HEK293 (cell line): ENCODE measurements at regions not wholly inside any gene's neighbourhood (a gene's known extent, or its start where the extent isn't known, plus 50 kb on each side); places are given as distances from the start of the nearest gene placed in this dataset.
"Not testable (repeated sequence)": the region's sequence is repeated elsewhere in the genome, so short reads cannot be mapped to it uniquely, and the experiment has no call there.

Experiments
- KLF7 ChIP-seq: fragments of 450-650 bp; formaldehyde crosslinking; IDR thresholded peaks from 2 replicates; pipeline ENCODE4 v1.5.1; 2016; ENCODE audit warnings: missing biosample characterization, missing genetic modification characterization, borderline replicate concordance
- SALL2 ChIP-seq: fragments of 450-650 bp; formaldehyde crosslinking; IDR thresholded peaks from 2 replicates; pipeline ENCODE4 v1.5.0; 2017; ENCODE audit warnings: missing biosample characterization, mild to moderate bottlenecking, missing genetic modification characterization, borderline replicate concordance
- ZBTB8A ChIP-seq: fragments of 450-650 bp; formaldehyde crosslinking; IDR thresholded peaks from 2 replicates; pipeline ENCODE4 v1.5.1; 2016; ENCODE audit warnings: missing biosample characterization, missing genetic modification characterization
- ZNF114 ChIP-seq: fragments of 450-650 bp; formaldehyde crosslinking; IDR thresholded peaks from 2 replicates; pipeline ENCODE4 v1.5.0; 2017; ENCODE audit warnings: missing biosample characterization, missing genetic modification characterization
- ZNF223 ChIP-seq: fragments of 450-650 bp; formaldehyde crosslinking; IDR thresholded peaks from 2 replicates; pipeline ENCODE4 v1.5.1; 2016; ENCODE audit warnings: missing biosample characterization, missing genetic modification characterization
- ZNF514 ChIP-seq: fragments of 450-650 bp; formaldehyde crosslinking; IDR thresholded peaks from 2 replicates; pipeline ENCODE4 v1.5.1; 2016; ENCODE audit warnings: missing biosample characterization, missing genetic modification characterization
- ZNF558 ChIP-seq: fragments of 450-650 bp; formaldehyde crosslinking; IDR thresholded peaks from 2 replicates; pipeline ENCODE4 v1.5.1; 2016; ENCODE audit warnings: missing biosample characterization, missing genetic modification characterization
- ZNF585B ChIP-seq: fragments of 450-650 bp; formaldehyde crosslinking; IDR thresholded peaks from 2 replicates; pipeline ENCODE4 v1.5.1; 2016; ENCODE audit warnings: missing biosample characterization, missing genetic modification characterization
- ZNF768 ChIP-seq: fragments of 450-650 bp; formaldehyde crosslinking; IDR thresholded peaks from 2 replicates; pipeline ENCODE4 v1.5.1; 2018; ENCODE audit warnings: missing biosample characterization, mild to moderate bottlenecking, missing genetic modification characterization
- TF ChIP-seq, protein P1 (sequence below): fragments of 450-650 bp; formaldehyde crosslinking; IDR thresholded peaks from 2 replicates; pipeline ENCODE4 v1.5.1; 2016; ENCODE audit warnings: missing biosample characterization, missing genetic modification characterization
- TF ChIP-seq, protein P2 (sequence below): fragments of 450-650 bp; formaldehyde crosslinking; IDR thresholded peaks from 2 replicates; pipeline ENCODE4 v1.5.1; 2016; ENCODE audit warnings: missing biosample characterization, missing genetic modification characterization

DNA sequence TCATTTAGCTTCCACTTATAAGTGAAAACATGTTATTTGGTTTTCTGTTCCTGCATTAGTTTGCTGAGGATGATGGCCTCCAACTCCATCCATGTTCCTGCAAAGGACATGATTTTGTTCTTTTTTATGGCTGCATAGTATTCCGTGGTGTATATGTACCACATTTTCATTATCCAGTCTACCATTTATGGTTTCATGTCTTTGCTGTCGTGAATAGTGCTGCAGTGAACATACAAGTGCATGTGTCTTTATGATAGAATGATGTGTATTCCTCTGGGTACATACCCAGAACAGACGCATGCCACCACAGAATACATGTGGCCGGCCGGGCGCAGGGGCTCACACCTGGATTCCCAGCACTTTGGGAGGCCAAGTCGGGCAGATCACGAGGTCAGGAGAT lies 247.7 kb upstream of the SULF2 start:
- TF ChIP-seq, protein P1, sequence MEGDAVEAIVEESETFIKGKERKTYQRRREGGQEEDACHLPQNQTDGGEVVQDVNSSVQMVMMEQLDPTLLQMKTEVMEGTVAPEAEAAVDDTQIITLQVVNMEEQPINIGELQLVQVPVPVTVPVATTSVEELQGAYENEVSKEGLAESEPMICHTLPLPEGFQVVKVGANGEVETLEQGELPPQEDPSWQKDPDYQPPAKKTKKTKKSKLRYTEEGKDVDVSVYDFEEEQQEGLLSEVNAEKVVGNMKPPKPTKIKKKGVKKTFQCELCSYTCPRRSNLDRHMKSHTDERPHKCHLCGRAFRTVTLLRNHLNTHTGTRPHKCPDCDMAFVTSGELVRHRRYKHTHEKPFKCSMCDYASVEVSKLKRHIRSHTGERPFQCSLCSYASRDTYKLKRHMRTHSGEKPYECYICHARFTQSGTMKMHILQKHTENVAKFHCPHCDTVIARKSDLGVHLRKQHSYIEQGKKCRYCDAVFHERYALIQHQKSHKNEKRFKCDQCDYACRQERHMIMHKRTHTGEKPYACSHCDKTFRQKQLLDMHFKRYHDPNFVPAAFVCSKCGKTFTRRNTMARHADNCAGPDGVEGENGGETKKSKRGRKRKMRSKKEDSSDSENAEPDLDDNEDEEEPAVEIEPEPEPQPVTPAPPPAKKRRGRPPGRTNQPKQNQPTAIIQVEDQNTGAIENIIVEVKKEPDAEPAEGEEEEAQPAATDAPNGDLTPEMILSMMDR (tag by site-specific recombination), result not testable (repeated sequence)
- TF ChIP-seq, protein P2, sequence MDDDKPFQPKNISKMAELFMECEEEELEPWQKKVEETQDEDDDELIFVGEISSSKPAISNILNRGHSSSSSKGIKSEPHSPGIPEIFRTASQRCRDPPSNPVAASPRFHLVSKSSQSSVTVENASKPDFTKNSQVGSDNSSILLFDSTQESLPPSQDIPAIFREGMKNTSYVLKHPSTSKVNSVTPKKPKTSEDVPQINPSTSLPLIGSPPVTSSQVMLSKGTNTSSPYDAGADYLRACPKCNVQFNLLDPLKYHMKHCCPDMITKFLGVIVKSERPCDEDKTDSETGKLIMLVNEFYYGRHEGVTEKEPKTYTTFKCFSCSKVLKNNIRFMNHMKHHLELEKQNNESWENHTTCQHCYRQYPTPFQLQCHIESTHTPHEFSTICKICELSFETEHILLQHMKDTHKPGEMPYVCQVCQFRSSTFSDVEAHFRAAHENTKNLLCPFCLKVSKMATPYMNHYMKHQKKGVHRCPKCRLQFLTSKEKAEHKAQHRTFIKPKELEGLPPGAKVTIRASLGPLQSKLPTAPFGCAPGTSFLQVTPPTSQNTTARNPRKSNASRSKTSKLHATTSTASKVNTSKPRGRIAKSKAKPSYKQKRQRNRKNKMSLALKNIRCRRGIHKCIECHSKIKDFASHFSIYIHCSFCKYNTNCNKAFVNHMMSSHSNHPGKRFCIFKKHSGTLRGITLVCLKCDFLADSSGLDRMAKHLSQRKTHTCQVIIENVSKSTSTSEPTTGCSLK (tag by site-specific recombination), result not testable (repeated sequence)
- not testable (repeated sequence) for TF ChIP-seq ZBTB8A (tag by site-specific recombination); ZNF514 (tag by site-specific recombination); KLF7; ZNF585B (tag by site-specific recombination); ZNF558 (tag by site-specific recombination); SALL2; ZNF223 (tag by site-specific recombination); ZNF768 (tag by site-specific recombination); ZNF114 (tag by site-specific recombination)
